ENCODE measurements at regions not wholly inside any gene's neighbourhood (a gene's known extent, or its start where the extent isn't known, plus 50 kb on each side); places are given as distances from the start of the nearest gene placed in this dataset.

DNA sequence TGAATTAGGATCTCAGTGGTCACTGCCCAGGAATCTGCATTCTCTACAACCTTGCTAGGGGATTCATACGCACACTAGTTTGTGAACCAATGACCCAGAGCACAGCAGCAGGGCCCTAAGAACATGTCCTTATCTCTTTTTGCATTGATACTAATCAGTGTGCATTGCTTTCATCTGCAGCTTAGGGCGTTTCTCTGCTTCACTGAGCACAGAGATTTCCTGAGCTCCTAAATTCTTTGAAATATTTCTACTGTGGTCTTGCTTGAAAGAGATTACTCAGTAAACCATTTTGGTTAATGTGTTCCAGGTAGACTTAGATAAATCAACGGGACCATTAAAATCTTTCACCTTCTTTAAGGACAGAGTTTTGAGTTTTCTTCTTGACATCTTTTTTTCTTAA, 351.3 kb upstream of the KITLG start:
- no peak overlapping the region for H3K4me3 Mint-ChIP-seq
- WGBS (ENCODE audit: insufficient coverage) = 100% methylated on average over 1 of the region's 3 CpGs
- Histone ChIP-seq H4K20me1 (ENCODE audit: insufficient read depth, low read length) (no peaks in the 10 kb centered on the region), H3K4me3 (replicated peaks in 1 of 3; ENCODE audit: low read depth in 2 of 3, low read length in 3 of 3) (no peak overlapping the region), H3K4me1 (ENCODE audit: control insufficient read depth in 1 of 2, insufficient read depth in 2 of 2, low read length in 2 of 2) (no peaks in the 10 kb centered on the region), H3K27ac (ENCODE audit: low read depth in 1 of 2, low read length in 2 of 2) (no peak overlapping the region), H2AFZ (ENCODE audit: insufficient read depth, low read depth, low read length, poor library complexity, severe bottlenecking) (no peak overlapping the region), H3K79me2 (ENCODE audit: insufficient read depth, low read length) (no peaks in the 10 kb centered on the region), H3K9me3 (replicated peaks in 1 of 2; ENCODE audit: control insufficient read depth in 1 of 2, insufficient read depth in 1 of 2, low read length in 2 of 2) (no peaks in the 10 kb centered on the region), H3K9ac (ENCODE audit: insufficient read depth, low read length, poor library complexity, severe bottlenecking) (no peak overlapping the region), H3K36me3 (replicated peaks in 1 of 2; ENCODE audit: control insufficient read depth in 1 of 2, insufficient read depth in 2 of 2, low read length in 2 of 2) (no peaks in the 10 kb centered on the region), H3K27me3 (ENCODE audit: control insufficient read depth in 2 of 2, insufficient read depth in 2 of 2, low read length in 2 of 2) (no peaks in the 10 kb centered on the region), H3K4me2 (replicated peaks; ENCODE audit: extremely low read depth, low read length, poor library complexity, severe bottlenecking) (no peak overlapping the region)
- H3K9me3 Mint-ChIP-seq = no peaks in the 10 kb centered on the region
- intact Hi-C loops (cut with micrococcal nuclease) = no loop called here
- H3K27ac Mint-ChIP-seq = no peak overlapping the region
- no peak for TF ChIP-seq CTCF (IDR thresholded peaks at IDR 0.05)
- H3K27me3 Mint-ChIP-seq (ENCODE audit: low read depth in 3 of 3) = peaks cover 0 to 6% (median 1%) of the 10 kb centered on the region in 3 donors
- H3K36me3 Mint-ChIP-seq = no peaks in the 10 kb centered on the region
- no peaks in the 10 kb centered on the region for H3K4me1 Mint-ChIP-seq
- DNase-seq = no peak

DNA sequence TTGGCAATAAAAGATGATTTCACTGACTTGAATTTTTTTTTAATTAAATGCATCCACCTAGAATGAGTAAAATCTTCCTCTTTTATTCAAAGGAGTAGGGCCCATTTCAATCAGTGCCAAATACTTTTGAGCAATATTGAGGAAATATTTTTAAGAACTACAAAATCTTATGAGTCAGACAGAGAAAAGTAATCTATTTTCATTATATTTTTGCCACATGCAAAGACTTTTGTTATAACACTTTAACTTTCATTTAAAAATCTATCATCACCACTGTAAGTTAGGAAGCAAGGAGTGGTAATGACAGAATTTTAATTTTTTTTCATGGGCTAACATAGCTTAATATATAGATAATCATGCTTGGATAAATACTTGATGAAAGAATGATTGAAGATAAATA, 345.2 kb upstream of the KITLG start:
- Histone ChIP-seq H3K9ac (ENCODE audit: insufficient read depth, low read length, poor library complexity, severe bottlenecking) (no peak overlapping the region), H4K20me1 (ENCODE audit: insufficient read depth, low read length) (no peaks in the 10 kb centered on the region), H3K9me3 (replicated peaks in 1 of 2; ENCODE audit: control insufficient read depth in 1 of 2, insufficient read depth in 1 of 2, low read length in 2 of 2) (no peaks in the 10 kb centered on the region), H3K4me3 (replicated peaks in 1 of 3; ENCODE audit: low read depth in 2 of 3, low read length in 3 of 3) (no peak overlapping the region), H3K4me1 (ENCODE audit: control insufficient read depth in 1 of 2, insufficient read depth in 2 of 2, low read length in 2 of 2) (no peaks in the 10 kb centered on the region), H3K79me2 (ENCODE audit: insufficient read depth, low read length) (no peaks in the 10 kb centered on the region), H3K4me2 (replicated peaks; ENCODE audit: extremely low read depth, low read length, poor library complexity, severe bottlenecking) (no peak overlapping the region), H2AFZ (ENCODE audit: insufficient read depth, low read depth, low read length, poor library complexity, severe bottlenecking) (no peak overlapping the region), H3K36me3 (replicated peaks in 1 of 2; ENCODE audit: control insufficient read depth in 1 of 2, insufficient read depth in 2 of 2, low read length in 2 of 2) (no peaks in the 10 kb centered on the region), H3K27me3 (ENCODE audit: control insufficient read depth in 2 of 2, insufficient read depth in 2 of 2, low read length in 2 of 2) (no peaks in the 10 kb centered on the region), H3K27ac (ENCODE audit: low read depth in 1 of 2, low read length in 2 of 2) (no peak overlapping the region)
- DNase-seq = no peak
- peaks cover 0 to 3% (median 2%) of the 10 kb centered on the region in 3 donors for H3K27me3 Mint-ChIP-seq (ENCODE audit: low read depth in 3 of 3)
- no peaks in the 10 kb centered on the region for H3K4me1 Mint-ChIP-seq
- peaks cover 0 to 3% (median 0%) of the 10 kb centered on the region in 7 donors for H3K9me3 Mint-ChIP-seq
- TF ChIP-seq CTCF (IDR thresholded peaks at IDR 0.05) = no peak
- H3K4me3 Mint-ChIP-seq = no peak overlapping the region
- no peaks in the 10 kb centered on the region for H3K36me3 Mint-ChIP-seq
- intact Hi-C loops (cut with micrococcal nuclease) = no loop called here
- H3K27ac Mint-ChIP-seq = no peak overlapping the region

All from CD14-positive monocyte (primary cell).